Osteoblast (primary cell): ENCODE measurements at regions not wholly inside any gene's neighbourhood (a gene's known extent, or its start where the extent isn't known, plus 50 kb on each side); places are given as distances from the start of the nearest gene placed in this dataset.

ENCODE experiments used
- DNase-seq: peaks from one replicate; pipeline ENCODE4 v3.0.0; 2011; ENCODE audit warnings: low spot score, mixed read lengths; ENCODE audit not compliant: insufficient read length; ENCODE audit errors: missing footprints
- H2AFZ ChIP-seq: 2 replicates; pipeline ENCODE4 v1.6.0; 2011; ENCODE audit warnings: mild to moderate bottlenecking, low read length
- H3K27ac ChIP-seq: 2 replicates; pipeline ENCODE4 v1.5.1; 2011; ENCODE audit warnings: mild to moderate bottlenecking, low read depth, low read length, moderate library complexity
- H3K27me3 ChIP-seq: 2 replicates; pipeline ENCODE4 v1.6.0; 2012; ENCODE audit warnings: mild to moderate bottlenecking, control low read depth, inconsistent platforms, low read length, moderate library complexity; ENCODE audit not compliant: insufficient read depth
- H3K36me3 ChIP-seq: 2 replicates; pipeline ENCODE4 v1.5.1; 2011; ENCODE audit warnings: mild to moderate bottlenecking, low read length, control low read depth, moderate library complexity; ENCODE audit not compliant: insufficient read depth
- H3K4me1 ChIP-seq: 2 replicates; pipeline ENCODE4 v1.5.1; 2011; ENCODE audit warnings: mild to moderate bottlenecking, low read length, control low read depth, moderate library complexity; ENCODE audit not compliant: insufficient read depth
- H3K4me2 ChIP-seq: 2 replicates; pipeline ENCODE4 v1.6.0; 2011; ENCODE audit warnings: mild to moderate bottlenecking, low read length; ENCODE audit not compliant: insufficient read depth
- H3K4me3 ChIP-seq: fragments of 200-600 bp; sonication (generic); 3 replicates; pipeline ENCODE4 v1.5.1; 2012; ENCODE audit warnings: mild to moderate bottlenecking, low read length, inconsistent platforms; ENCODE audit not compliant: insufficient read depth
- H3K79me2 ChIP-seq: 2 replicates; pipeline ENCODE4 v1.6.0; 2012; ENCODE audit warnings: mild to moderate bottlenecking, low read length, control low read depth, inconsistent platforms; ENCODE audit not compliant: insufficient read depth
- H3K9me3 ChIP-seq: 2 replicates; pipeline ENCODE4 v1.5.1; 2011; ENCODE audit warnings: low read depth, low read length, control low read depth
- H4K20me1 ChIP-seq: 2 replicates; pipeline ENCODE4 v1.6.0; 2012; ENCODE audit warnings: mild to moderate bottlenecking, low read length, control low read depth; ENCODE audit not compliant: insufficient read depth
- CTCF ChIP-seq: IDR thresholded peaks from 2 replicates; pipeline ENCODE4 v1.5.1; 2011; ENCODE audit warnings: mild to moderate bottlenecking, low read depth, low read length, moderate library complexity; ENCODE audit errors: extremely low read depth

GRCh38 chr15:24862726-24863521, 91.9 kb upstream of the SNRPN start:
- no peaks in the 10 kb centered on the region for H3K27me3 ChIP-seq
- H4K20me1 ChIP-seq = no peaks in the 10 kb centered on the region
- H2AFZ ChIP-seq = no peak overlapping the region
- no peaks in the 10 kb centered on the region for H3K36me3 ChIP-seq
- no peak overlapping the region for H3K27ac ChIP-seq
- H3K79me2 ChIP-seq = no peaks in the 10 kb centered on the region
- H3K4me2 ChIP-seq = no peak overlapping the region
- H3K4me1 ChIP-seq = no peaks in the 10 kb centered on the region
- no peak overlapping the region for H3K4me3 ChIP-seq
- no peak for DNase-seq
- H3K9me3 ChIP-seq = no peaks in the 10 kb centered on the region
- TF ChIP-seq CTCF = no peak

GRCh38 chr15:24865303-24865702, 89.5 kb upstream of the SNRPN start:
- DNase-seq = no peak

GRCh38 chr15:24877174-24877573, 77.6 kb upstream of the SNRPN start:
- Histone ChIP-seq H3K79me2 (no peaks in the 10 kb centered on the region), H3K27me3 (no peaks in the 10 kb centered on the region), H2AFZ (no peak overlapping the region), H3K36me3 (no peaks in the 10 kb centered on the region), H3K27ac (no peak overlapping the region), H3K9me3 (peaks cover 2% of the 10 kb centered on the region), H4K20me1 (no peaks in the 10 kb centered on the region), H3K4me1 (no peaks in the 10 kb centered on the region), H3K4me2 (no peak overlapping the region), H3K4me3 (no peak overlapping the region)
- no peak for DNase-seq
- no peak for TF ChIP-seq CTCF

More at GRCh38 chr15:24865303-24865702, 89.5 kb upstream of the SNRPN start:
- H3K4me1 ChIP-seq = no peaks in the 10 kb centered on the region
- H3K27ac ChIP-seq = no peak overlapping the region
- H2AFZ ChIP-seq = no peak overlapping the region
- H3K79me2 ChIP-seq = no peaks in the 10 kb centered on the region
- H3K27me3 ChIP-seq = no peaks in the 10 kb centered on the region
- H3K36me3 ChIP-seq = no peaks in the 10 kb centered on the region
- H3K9me3 ChIP-seq = no peaks in the 10 kb centered on the region
- TF ChIP-seq CTCF = no peak
- H3K4me3 ChIP-seq = no peak overlapping the region
- H4K20me1 ChIP-seq = no peaks in the 10 kb centered on the region
- H3K4me2 ChIP-seq = no peak overlapping the region

- Histone ChIP-seq H3K4me1 (no peaks in the 10 kb centered on the region), H3K4me2 (peak overlapping the region; percentile 58), H3K9me3 (peaks cover 2% of the 10 kb centered on the region), H3K36me3 (no peaks in the 10 kb centered on the region), H2AFZ (peak overlapping the region; percentile 72), H3K4me3 (peak overlapping the region; percentile 56), H3K79me2 (no peaks in the 10 kb centered on the region), H3K27ac (no peak overlapping the region), H3K27me3 (no peaks in the 10 kb centered on the region), H4K20me1 (no peaks in the 10 kb centered on the region)
- no peak for TF ChIP-seq CTCF
- no peak for DNase-seq
Measured at GRCh38 chr15:24878153-24878552, 76.6 kb upstream of the SNRPN start.
